ENCODE measurements at regions not wholly inside any gene's neighbourhood (a gene's known extent, or its start where the extent isn't known, plus 50 kb on each side); places are given as distances from the start of the nearest gene placed in this dataset.
"Not testable (repeated sequence)": the region's sequence is repeated elsewhere in the genome, so short reads cannot be mapped to it uniquely, and the experiment has no call there.

GRCh38 chr2:173571887-173572680 lies 217.4 kb downstream of the CDCA7 start:
- no peak overlapping the region for H3K9ac ChIP-seq (ENCODE audit: low read length in 2 of 2)
- H3K27me3 ChIP-seq (ENCODE audit: control insufficient read depth in 1 of 2, insufficient read depth in 2 of 2, low read length in 2 of 2), result no peaks in the 10 kb centered on the region
- no peak overlapping the region for H3K27ac ChIP-seq (ENCODE audit: low read length)
- no peaks in the 10 kb centered on the region for H3K36me3 ChIP-seq (ENCODE audit: control insufficient read depth in 2 of 2, insufficient read depth in 2 of 2, low read length in 2 of 2)
- no peaks in the 10 kb centered on the region for H3K4me1 ChIP-seq (ENCODE audit: control insufficient read depth, insufficient read depth, low read length)
- H3K4me3 ChIP-seq (ENCODE audit: low read length in 2 of 2), result no peak overlapping the region
- no peaks in the 10 kb centered on the region for H3K9me3 ChIP-seq (ENCODE audit: control insufficient read depth in 2 of 2, low read length in 2 of 2)

GRCh38 chr2:173572848-173573247 lies 218.2 kb downstream of the CDCA7 start:
- Histone ChIP-seq H3K4me3 (ENCODE audit: low read length in 2 of 2) (no peak overlapping the region), H3K9me3 (ENCODE audit: control insufficient read depth in 2 of 2, low read length in 2 of 2) (no peaks in the 10 kb centered on the region), H3K27ac (ENCODE audit: low read length) (no peak overlapping the region), H3K36me3 (ENCODE audit: control insufficient read depth in 2 of 2, insufficient read depth in 2 of 2, low read length in 2 of 2) (no peaks in the 10 kb centered on the region), H3K4me1 (ENCODE audit: control insufficient read depth, insufficient read depth, low read length) (no peaks in the 10 kb centered on the region), H3K27me3 (ENCODE audit: control insufficient read depth in 1 of 2, insufficient read depth in 2 of 2, low read length in 2 of 2) (no peaks in the 10 kb centered on the region), H3K9ac (ENCODE audit: low read length in 2 of 2) (no peak overlapping the region)

- not testable (repeated sequence) for H3K4me3 ChIP-seq (ENCODE audit: low read length in 2 of 2); H3K9ac ChIP-seq (ENCODE audit: low read length in 2 of 2); H3K27ac ChIP-seq (ENCODE audit: low read length); H3K36me3 ChIP-seq (ENCODE audit: control insufficient read depth in 2 of 2, insufficient read depth in 2 of 2, low read length in 2 of 2); H3K27me3 ChIP-seq (ENCODE audit: control insufficient read depth in 1 of 2, insufficient read depth in 2 of 2, low read length in 2 of 2); H3K4me1 ChIP-seq (ENCODE audit: control insufficient read depth, insufficient read depth, low read length); H3K9me3 ChIP-seq (ENCODE audit: control insufficient read depth in 2 of 2, low read length in 2 of 2)
These were observed 219.1 kb downstream of the CDCA7 start for GRCh38 chr2:173573782-173574181.

GRCh38 chr2:173574324-173575112 lies 219.8 kb downstream of the CDCA7 start:
- Histone ChIP-seq H3K4me3 (ENCODE audit: low read length in 2 of 2) (no peak overlapping the region), H3K9ac (ENCODE audit: low read length in 2 of 2) (no peak overlapping the region), H3K27ac (ENCODE audit: low read length) (no peak overlapping the region), H3K9me3 (ENCODE audit: control insufficient read depth in 2 of 2, low read length in 2 of 2) (no peaks in the 10 kb centered on the region), H3K36me3 (ENCODE audit: control insufficient read depth in 2 of 2, insufficient read depth in 2 of 2, low read length in 2 of 2) (no peaks in the 10 kb centered on the region), H3K27me3 (ENCODE audit: control insufficient read depth in 1 of 2, insufficient read depth in 2 of 2, low read length in 2 of 2) (no peaks in the 10 kb centered on the region), H3K4me1 (ENCODE audit: control insufficient read depth, insufficient read depth, low read length) (no peaks in the 10 kb centered on the region)

- H3K36me3 ChIP-seq (ENCODE audit: control insufficient read depth in 2 of 2, insufficient read depth in 2 of 2, low read length in 2 of 2), result no peaks in the 10 kb centered on the region
- H3K9ac ChIP-seq (ENCODE audit: low read length in 2 of 2), result no peak overlapping the region
- no peaks in the 10 kb centered on the region for H3K27me3 ChIP-seq (ENCODE audit: control insufficient read depth in 1 of 2, insufficient read depth in 2 of 2, low read length in 2 of 2)
- no peak overlapping the region for H3K4me3 ChIP-seq (ENCODE audit: low read length in 2 of 2)
- H3K9me3 ChIP-seq (ENCODE audit: control insufficient read depth in 2 of 2, low read length in 2 of 2), result no peaks in the 10 kb centered on the region
- no peaks in the 10 kb centered on the region for H3K4me1 ChIP-seq (ENCODE audit: control insufficient read depth, insufficient read depth, low read length)
- H3K27ac ChIP-seq (ENCODE audit: low read length), result no peak overlapping the region
These were observed 223.9 kb downstream of the CDCA7 start for GRCh38 chr2:173578404-173579107.

GRCh38 chr2:173580351-173580750 lies 225.7 kb downstream of the CDCA7 start:
- Histone ChIP-seq H3K4me1 (ENCODE audit: control insufficient read depth, insufficient read depth, low read length) (no peaks in the 10 kb centered on the region), H3K9ac (ENCODE audit: low read length in 2 of 2) (no peak overlapping the region), H3K27ac (ENCODE audit: low read length) (no peak overlapping the region), H3K36me3 (ENCODE audit: control insufficient read depth in 2 of 2, insufficient read depth in 2 of 2, low read length in 2 of 2) (no peaks in the 10 kb centered on the region), H3K9me3 (ENCODE audit: control insufficient read depth in 2 of 2, low read length in 2 of 2) (no peaks in the 10 kb centered on the region), H3K4me3 (ENCODE audit: low read length in 2 of 2) (no peak overlapping the region), H3K27me3 (ENCODE audit: control insufficient read depth in 1 of 2, insufficient read depth in 2 of 2, low read length in 2 of 2) (no peaks in the 10 kb centered on the region)

GRCh38 chr2:173580956-173581355 lies 226.3 kb downstream of the CDCA7 start:
- Histone ChIP-seq H3K9me3 (ENCODE audit: control insufficient read depth in 2 of 2, low read length in 2 of 2) (no peaks in the 10 kb centered on the region), H3K27me3 (ENCODE audit: control insufficient read depth in 1 of 2, insufficient read depth in 2 of 2, low read length in 2 of 2) (no peaks in the 10 kb centered on the region), H3K36me3 (ENCODE audit: control insufficient read depth in 2 of 2, insufficient read depth in 2 of 2, low read length in 2 of 2) (no peaks in the 10 kb centered on the region), H3K27ac (ENCODE audit: low read length) (no peak overlapping the region), H3K9ac (ENCODE audit: low read length in 2 of 2) (no peak overlapping the region), H3K4me3 (ENCODE audit: low read length in 2 of 2) (no peak overlapping the region), H3K4me1 (ENCODE audit: control insufficient read depth, insufficient read depth, low read length) (no peaks in the 10 kb centered on the region)

GRCh38 chr2:173583196-173583595 lies 228.5 kb downstream of the CDCA7 start:
- H3K27me3 ChIP-seq (ENCODE audit: control insufficient read depth in 1 of 2, insufficient read depth in 2 of 2, low read length in 2 of 2), result no peaks in the 10 kb centered on the region
- no peak overlapping the region for H3K9ac ChIP-seq (ENCODE audit: low read length in 2 of 2)
- no peaks in the 10 kb centered on the region for H3K9me3 ChIP-seq (ENCODE audit: control insufficient read depth in 2 of 2, low read length in 2 of 2)
- no peaks in the 10 kb centered on the region for H3K36me3 ChIP-seq (ENCODE audit: control insufficient read depth in 2 of 2, insufficient read depth in 2 of 2, low read length in 2 of 2)
- no peaks in the 10 kb centered on the region for H3K4me1 ChIP-seq (ENCODE audit: control insufficient read depth, insufficient read depth, low read length)
- no peak overlapping the region for H3K27ac ChIP-seq (ENCODE audit: low read length)
- no peak overlapping the region for H3K4me3 ChIP-seq (ENCODE audit: low read length in 2 of 2)

- Histone ChIP-seq H3K4me3 (ENCODE audit: low read length in 2 of 2) (no peak overlapping the region), H3K27me3 (ENCODE audit: control insufficient read depth in 1 of 2, insufficient read depth in 2 of 2, low read length in 2 of 2) (peaks cover 0 to 2% of the 10 kb centered on the region in 2 donors), H3K36me3 (ENCODE audit: control insufficient read depth in 2 of 2, insufficient read depth in 2 of 2, low read length in 2 of 2) (no peaks in the 10 kb centered on the region), H3K27ac (ENCODE audit: low read length) (no peak overlapping the region), H3K9ac (ENCODE audit: low read length in 2 of 2) (no peak overlapping the region), H3K9me3 (ENCODE audit: control insufficient read depth in 2 of 2, low read length in 2 of 2) (no peaks in the 10 kb centered on the region), H3K4me1 (ENCODE audit: control insufficient read depth, insufficient read depth, low read length) (no peaks in the 10 kb centered on the region)
These were observed 229.3 kb downstream of the CDCA7 start for GRCh38 chr2:173584000-173584399.

- H3K36me3 ChIP-seq (ENCODE audit: control insufficient read depth in 2 of 2, insufficient read depth in 2 of 2, low read length in 2 of 2), result no peaks in the 10 kb centered on the region
- H3K27me3 ChIP-seq (ENCODE audit: control insufficient read depth in 1 of 2, insufficient read depth in 2 of 2, low read length in 2 of 2), result peaks cover 0 to 3% of the 10 kb centered on the region in 2 donors
- no peaks in the 10 kb centered on the region for H3K9me3 ChIP-seq (ENCODE audit: control insufficient read depth in 2 of 2, low read length in 2 of 2)
- H3K27ac ChIP-seq (ENCODE audit: low read length), result no peak overlapping the region
- H3K4me3 ChIP-seq (ENCODE audit: low read length in 2 of 2), result no peak overlapping the region
- no peak overlapping the region for H3K9ac ChIP-seq (ENCODE audit: low read length in 2 of 2)
- H3K4me1 ChIP-seq (ENCODE audit: control insufficient read depth, insufficient read depth, low read length), result no peaks in the 10 kb centered on the region
These were observed 230.2 kb downstream of the CDCA7 start for GRCh38 chr2:173584676-173585458.
